CD4-positive, alpha-beta T cell (primary cell): ENCODE measurements at regions not wholly inside any gene's neighbourhood (a gene's known extent, or its start where the extent isn't known, plus 50 kb on each side); places are given as distances from the start of the nearest gene placed in this dataset.

ENCODE experiments used
- ATAC-seq: fragments of 200-7000 bp; cut with Tn5 transposase; one replicate; pipeline ENCODE4 v1.10.0; 2022; ENCODE audit warnings: mild to moderate bottlenecking; ENCODE audit not compliant: poor library complexity
- CTCF ChIA-PET: fragments of 350-600 bp; sonication (Branson Sonifier 250); formaldehyde crosslinking; loops from one replicate; lab custom pipeline; 2021; ENCODE audit warnings: antibody characterized with exemption, inconsistent platforms; lab: Charles Lee
- POLR2A ChIA-PET: fragments of 350-600 bp; sonication (Branson Sonifier 250); formaldehyde crosslinking; loops from one replicate; lab custom pipeline; 2021; ENCODE audit warnings: antibody characterized with exemption, inconsistent platforms; lab: Charles Lee
- DNase-seq, 14 experiments: peaks; one replicate each; pipeline ENCODE4 v3.0.0-alpha.2; 2013 to 2020; ENCODE audit warnings: mixed read lengths in 2 of 14
- H3K27ac ChIP-seq, 2 donors: one replicate each; pipeline versions ENCODE4 v1.5.1 to v1.7.0; 2013; ENCODE audit warnings: low read length in 2 of 2, low read depth in 1 of 2, mild to moderate bottlenecking in 1 of 2
- H3K27me3 ChIP-seq, 2 experiments: 1 replicate in 1 of 2; 2 replicates in 1 of 2; pipeline versions ENCODE4 v1.6.1 to v1.7.0; 2013; ENCODE audit warnings: low read length in 2 of 2, control low read depth in 1 of 2, mild to moderate bottlenecking in 1 of 2, moderate library complexity in 1 of 2; ENCODE audit not compliant: insufficient read depth in 2 of 2, control insufficient read depth in 1 of 2
- H3K36me3 ChIP-seq: one replicate; pipeline ENCODE4 v1.6.1; 2013; ENCODE audit warnings: low read length, control low read depth; ENCODE audit not compliant: insufficient read depth
- H3K4me1 ChIP-seq: one replicate; pipeline ENCODE4 v1.6.1; 2013; ENCODE audit warnings: low read length, control low read depth; ENCODE audit not compliant: insufficient read depth
- H3K4me3 ChIP-seq: one replicate; pipeline ENCODE4 v1.5.1; 2013; ENCODE audit warnings: mild to moderate bottlenecking, low read length, moderate library complexity
- H3K9me3 ChIP-seq, 2 experiments: 1 replicate in 1 of 2; 2 replicates in 1 of 2; pipeline versions ENCODE4 v1.6.1 to v1.7.0; 2013; ENCODE audit warnings: low read length in 2 of 2, mild to moderate bottlenecking in 2 of 2, control low read depth in 1 of 2, moderate library complexity in 1 of 2; ENCODE audit not compliant: control insufficient read depth in 1 of 2, insufficient read depth in 1 of 2
- H3K27ac Mint-ChIP-seq: one replicate; pipeline ENCODE4 v1.8.0; 2020; ENCODE audit warnings: mixed read lengths
- H3K27me3 Mint-ChIP-seq: one replicate; pipeline ENCODE4 v1.8.0; 2021; ENCODE audit warnings: mixed read lengths
- H3K36me3 Mint-ChIP-seq: one replicate; pipeline ENCODE4 v1.8.0; 2021; ENCODE audit warnings: low read depth, mixed read lengths
- H3K4me1 Mint-ChIP-seq: one replicate; pipeline ENCODE4 v1.8.0; 2021; ENCODE audit warnings: low read depth, mixed read lengths
- H3K4me3 Mint-ChIP-seq: one replicate; pipeline ENCODE4 v1.8.0; 2020; ENCODE audit warnings: mild to moderate bottlenecking, mixed read lengths
- H3K9me3 Mint-ChIP-seq: one replicate; pipeline ENCODE4 v1.8.0; 2020; ENCODE audit warnings: mixed read lengths
- CTCF ChIP-seq: fragments of 200-600 bp; IDR thresholded peaks from one replicate; pipeline ENCODE4 v1.8.0; 2022; ENCODE audit warnings: antibody characterized with exemption, mild to moderate bottlenecking
- intact Hi-C, 2 experiments: fragments of 100-400 bp; cut with DNase I in 1 of 2; cut with micrococcal nuclease in 1 of 2; formaldehyde crosslinking; loops; one replicate each; pipeline versions ENCODE4 v1.15.1 to v1.9.0; 2023 to 2025; cut with DNase I, micrococcal nuclease

GRCh38 chrX:150240643-150240970 is 122.5 kb upstream of the MAMLD1 start:
- Histone ChIP-seq H3K36me3 (no peaks in the 10 kb centered on the region), H3K4me1 (no peaks in the 10 kb centered on the region), H3K4me3 (no peak overlapping the region), H3K27ac (no peak overlapping the region), H3K9me3 (no peaks in the 10 kb centered on the region), H3K27me3 (no peaks in the 10 kb centered on the region)
- CTCF ChIA-PET: no interaction called here
- Mint-ChIP-seq H3K4me1 (no peaks in the 10 kb centered on the region), H3K36me3 (no peaks in the 10 kb centered on the region), H3K9me3 (no peaks in the 10 kb centered on the region), H3K4me3 (no peak overlapping the region), H3K27me3 (no peaks in the 10 kb centered on the region), H3K27ac (no peak overlapping the region)
- DNase-seq (no peak), ATAC-seq (no peak)
- POLR2A ChIA-PET: no interaction called here
- no peak for TF ChIP-seq CTCF
- intact Hi-C loops: no loop called here

- Histone ChIP-seq H3K4me1 (peaks cover 6% of the 10 kb centered on the region), H3K36me3 (no peaks in the 10 kb centered on the region), H3K4me3 (no peak overlapping the region), H3K27ac (no peak overlapping the region), H3K27me3 (no peaks in the 10 kb centered on the region), H3K9me3 (no peaks in the 10 kb centered on the region)
- intact Hi-C loops: no loop called here
- Mint-ChIP-seq H3K9me3 (no peaks in the 10 kb centered on the region), H3K36me3 (no peaks in the 10 kb centered on the region), H3K4me3 (no peak overlapping the region), H3K27me3 (no peaks in the 10 kb centered on the region), H3K4me1 (no peaks in the 10 kb centered on the region), H3K27ac (no peak overlapping the region)
- TF ChIP-seq CTCF: no peak
- ChIA-PET POLR2A (no interaction called here), CTCF (no interaction called here)
- DNase-seq: no peak
- ATAC-seq: no peak
These were observed 109.0 kb upstream of the MAMLD1 start for GRCh38 chrX:150253959-150254620.

- ChIA-PET CTCF (no interaction called here), POLR2A (no interaction called here)
- DNase-seq (no peak), ATAC-seq (no peak)
- H3K4me1 ChIP-seq: peaks cover 6% of the 10 kb centered on the region
- no peaks in the 10 kb centered on the region for H3K9me3 ChIP-seq
- no peaks in the 10 kb centered on the region for H3K27me3 ChIP-seq
- H3K27ac ChIP-seq: no peak overlapping the region
- Mint-ChIP-seq H3K4me3 (no peak overlapping the region), H3K27me3 (no peaks in the 10 kb centered on the region), H3K4me1 (no peaks in the 10 kb centered on the region), H3K27ac (no peak overlapping the region), H3K36me3 (no peaks in the 10 kb centered on the region), H3K9me3 (no peaks in the 10 kb centered on the region)
- no peaks in the 10 kb centered on the region for H3K36me3 ChIP-seq
- no peak overlapping the region for H3K4me3 ChIP-seq
- no peak for TF ChIP-seq CTCF
- intact Hi-C loops: no loop called here
These were observed 108.2 kb upstream of the MAMLD1 start for GRCh38 chrX:150254909-150255308.
